ENCODE measurements at regions not wholly inside any gene's neighbourhood (a gene's known extent, or its start where the extent isn't known, plus 50 kb on each side); places are given as distances from the start of the nearest gene placed in this dataset.

DNA sequence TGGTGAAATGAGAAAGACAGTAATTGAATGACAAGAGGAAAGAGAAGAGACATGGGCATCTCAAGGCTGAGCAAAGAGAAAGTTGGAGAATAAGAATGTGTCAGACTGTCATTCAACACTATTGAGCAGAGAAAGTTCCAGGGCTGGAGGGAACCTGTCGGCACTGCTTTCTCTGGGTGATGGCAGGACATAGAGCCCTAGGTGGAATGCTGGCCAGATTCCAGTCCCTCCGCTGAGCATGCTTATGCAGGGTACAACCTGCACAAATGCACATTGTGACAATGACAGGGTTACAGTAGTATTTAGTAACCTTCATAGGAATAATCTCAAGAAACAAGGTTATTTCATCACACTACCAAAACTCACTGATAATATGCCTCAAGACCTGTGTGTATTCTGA is 582.8 kb downstream of the ADCYAP1 start:
- TF ChIP-seq, protein P1, sequence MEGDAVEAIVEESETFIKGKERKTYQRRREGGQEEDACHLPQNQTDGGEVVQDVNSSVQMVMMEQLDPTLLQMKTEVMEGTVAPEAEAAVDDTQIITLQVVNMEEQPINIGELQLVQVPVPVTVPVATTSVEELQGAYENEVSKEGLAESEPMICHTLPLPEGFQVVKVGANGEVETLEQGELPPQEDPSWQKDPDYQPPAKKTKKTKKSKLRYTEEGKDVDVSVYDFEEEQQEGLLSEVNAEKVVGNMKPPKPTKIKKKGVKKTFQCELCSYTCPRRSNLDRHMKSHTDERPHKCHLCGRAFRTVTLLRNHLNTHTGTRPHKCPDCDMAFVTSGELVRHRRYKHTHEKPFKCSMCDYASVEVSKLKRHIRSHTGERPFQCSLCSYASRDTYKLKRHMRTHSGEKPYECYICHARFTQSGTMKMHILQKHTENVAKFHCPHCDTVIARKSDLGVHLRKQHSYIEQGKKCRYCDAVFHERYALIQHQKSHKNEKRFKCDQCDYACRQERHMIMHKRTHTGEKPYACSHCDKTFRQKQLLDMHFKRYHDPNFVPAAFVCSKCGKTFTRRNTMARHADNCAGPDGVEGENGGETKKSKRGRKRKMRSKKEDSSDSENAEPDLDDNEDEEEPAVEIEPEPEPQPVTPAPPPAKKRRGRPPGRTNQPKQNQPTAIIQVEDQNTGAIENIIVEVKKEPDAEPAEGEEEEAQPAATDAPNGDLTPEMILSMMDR (IDR thresholded peaks at IDR 0.05; ENCODE audit: low read depth, low read length): no peak
- no peak for DNase-seq (ENCODE audit: extremely low read depth, low read depth)

DNA sequence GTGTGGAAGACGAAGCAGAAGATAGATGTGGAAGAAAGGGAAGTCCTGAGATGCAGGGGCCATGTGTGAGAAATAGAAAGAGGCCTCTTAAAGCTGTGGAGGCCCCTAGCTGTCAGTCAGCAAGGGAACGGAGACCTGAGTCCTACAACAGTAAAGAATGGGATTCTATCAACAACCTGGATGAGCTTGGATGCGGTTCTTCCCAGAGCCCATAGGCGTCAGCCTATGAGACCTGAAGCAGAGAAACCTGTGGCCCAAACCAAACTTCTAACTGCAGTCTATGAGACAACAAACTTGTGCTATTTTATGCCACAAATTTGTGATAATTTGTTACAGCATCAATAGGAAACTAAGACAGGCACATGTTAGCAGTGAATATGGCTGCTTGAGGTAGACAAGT is 583.7 kb downstream of the ADCYAP1 start:
- TF ChIP-seq, protein P1 (IDR thresholded peaks at IDR 0.05; ENCODE audit: low read depth, low read length): no peak
- no peak for DNase-seq (ENCODE audit: extremely low read depth, low read depth)

DNA sequence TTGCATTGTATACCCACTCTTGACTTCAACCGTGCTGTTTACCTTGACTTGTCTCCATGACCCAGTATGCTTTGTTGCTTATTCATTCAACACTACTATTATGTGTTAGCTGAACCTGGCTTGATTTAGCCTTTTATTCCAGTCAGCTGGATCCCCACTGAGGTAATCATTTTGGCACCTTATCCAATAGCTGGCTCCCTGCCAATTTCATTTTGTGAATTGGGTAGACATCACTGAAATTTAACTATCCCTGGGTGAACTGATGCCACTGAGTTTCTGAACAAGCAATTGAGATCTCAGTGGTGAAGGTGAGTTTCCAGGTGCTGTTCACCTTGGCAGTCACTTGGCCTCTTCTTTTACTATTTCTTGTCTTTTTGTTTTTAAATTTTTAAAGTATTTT is 584.3 kb downstream of the ADCYAP1 start:
- TF ChIP-seq, protein P1 (IDR thresholded peaks at IDR 0.05; ENCODE audit: low read depth, low read length): no peak
- DNase-seq (ENCODE audit: extremely low read depth, low read depth): no peak

DNA sequence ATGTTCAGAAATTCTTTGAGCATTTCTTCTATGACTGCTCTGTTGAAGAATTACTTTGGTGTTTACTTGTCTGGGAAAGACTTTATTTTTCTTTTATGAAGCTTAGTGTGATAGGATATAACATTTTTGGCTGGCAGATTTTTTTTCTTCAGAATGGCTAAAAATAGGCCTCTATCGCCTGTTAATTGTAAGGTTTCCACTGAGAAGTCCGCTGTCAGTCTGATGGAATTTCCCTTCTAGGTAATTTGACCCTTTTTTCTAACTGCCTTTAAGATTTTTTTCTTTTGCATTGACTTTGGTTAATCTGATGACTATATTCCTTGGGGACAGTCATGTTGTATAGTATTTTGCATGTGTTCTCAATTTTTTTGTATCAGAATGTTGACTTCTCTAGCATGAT is 590.7 kb downstream of the ADCYAP1 start:
- TF ChIP-seq, protein P1 (IDR thresholded peaks at IDR 0.05; ENCODE audit: low read depth, low read length): no peak

DNA sequence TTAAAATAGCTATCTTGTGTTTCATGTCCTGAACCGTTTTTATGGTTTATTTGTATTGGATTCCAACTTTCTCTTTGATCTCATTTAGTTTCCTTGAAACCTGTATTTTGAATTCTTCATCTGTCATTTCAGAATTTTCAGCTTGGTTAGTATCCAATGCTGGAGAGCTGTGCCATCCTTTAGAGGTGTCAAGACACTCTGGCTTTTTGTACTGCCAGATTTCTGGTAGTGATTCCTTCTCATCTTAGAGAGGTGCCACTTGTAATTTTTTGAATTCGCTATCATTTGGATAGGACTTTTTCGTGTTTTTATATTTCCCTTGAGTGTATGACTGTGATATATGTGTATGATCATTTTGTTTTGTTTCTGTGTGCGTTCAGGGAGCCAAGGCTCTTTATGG is 591.4 kb downstream of the ADCYAP1 start:
- TF ChIP-seq, protein P1 (IDR thresholded peaks at IDR 0.05; ENCODE audit: low read depth, low read length): no peak
- DNase-seq (ENCODE audit: extremely low read depth, low read depth): no peak

More for the DNA sequence above, 590.7 kb downstream of the ADCYAP1 start:
- DNase-seq (ENCODE audit: extremely low read depth, low read depth): no peak

DNA sequence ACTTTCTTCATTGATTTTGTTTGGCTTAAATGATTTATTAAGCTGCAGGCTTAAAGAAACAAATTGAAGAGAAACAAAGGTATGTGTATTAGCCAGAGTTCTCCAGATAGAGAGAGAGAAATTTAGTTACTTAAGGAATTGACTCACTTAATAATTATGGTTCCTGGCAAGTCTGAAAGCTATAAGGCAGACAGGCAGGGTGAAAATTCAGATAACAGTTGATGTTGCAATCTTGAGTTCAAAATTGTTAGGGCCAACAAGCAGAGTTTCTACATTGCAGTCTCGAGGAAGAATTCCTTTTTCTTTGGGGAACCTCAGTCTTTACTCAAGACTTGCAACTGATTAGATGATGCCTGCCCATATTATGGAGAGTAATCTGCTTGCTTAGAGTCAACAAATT is 593.5 kb downstream of the ADCYAP1 start:
- DNase-seq (ENCODE audit: extremely low read depth, low read depth): no peak
- TF ChIP-seq, protein P1 (IDR thresholded peaks at IDR 0.05; ENCODE audit: low read depth, low read length): no peak

DNA sequence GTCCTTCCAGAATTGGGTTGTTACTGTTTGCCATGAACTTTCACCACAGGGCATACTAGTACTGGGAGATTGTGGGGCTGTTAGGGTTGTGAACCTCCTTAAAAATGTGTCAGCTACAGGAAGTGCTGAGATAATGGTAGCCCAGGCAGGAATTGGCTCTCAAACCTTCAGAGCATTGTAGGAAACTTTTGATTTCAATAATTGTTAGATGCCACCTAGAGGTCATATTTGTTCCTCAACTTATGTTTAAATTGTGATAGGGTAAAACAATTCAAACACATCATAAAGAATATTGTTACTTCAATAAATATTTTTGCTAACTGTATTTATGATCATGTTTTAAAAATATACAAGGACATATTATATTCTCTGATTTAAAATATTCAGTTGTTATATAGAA is 594.6 kb downstream of the ADCYAP1 start:
- TF ChIP-seq, protein P1 (IDR thresholded peaks at IDR 0.05; ENCODE audit: low read depth, low read length): no peak
- DNase-seq (ENCODE audit: extremely low read depth, low read depth): no peak

All from AG09319 (cell line).